GM19023 (cell line): ENCODE measurements at regions not wholly inside any gene's neighbourhood (a gene's known extent, or its start where the extent isn't known, plus 50 kb on each side); places are given as distances from the start of the nearest gene placed in this dataset.
"Not testable (repeated sequence)": the region's sequence is repeated elsewhere in the genome, so short reads cannot be mapped to it uniquely, and the experiment has no call there.

Experiments used
- ATAC-seq: cut with Tn5 transposase; IDR thresholded peaks from one replicate; pipeline ENCODE4 v1.9.1; 2021; ENCODE audit warnings: mild to moderate bottlenecking, moderate library complexity; ENCODE audit not compliant: unreplicated experiment

- no peak for ATAC-seq
Measured at GRCh38 chr3:164752812-164753211, 325.5 kb downstream of the SI start.

DNA sequence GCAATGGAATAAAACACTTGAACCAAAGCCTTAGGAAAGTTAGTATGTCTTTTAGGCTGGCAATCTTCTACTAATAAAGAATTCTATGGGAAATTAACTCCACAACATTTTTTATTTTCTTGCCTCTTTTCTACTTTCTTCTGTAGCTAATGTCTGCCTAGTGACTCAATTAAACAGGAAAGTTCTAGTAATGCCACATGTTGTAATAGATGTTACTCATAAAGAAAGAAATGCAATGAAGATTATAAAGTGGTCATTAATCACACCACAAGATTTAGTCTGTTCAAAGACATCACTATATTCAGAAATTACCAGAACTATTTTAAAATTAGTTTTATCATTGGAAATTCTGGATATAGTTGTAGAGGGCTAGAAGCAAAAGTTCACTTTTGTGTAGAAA lies 329.7 kb downstream of the SI start:
- no peak for ATAC-seq

- no peak for ATAC-seq
Measured at GRCh38 chr3:164741869-164742268, 336.4 kb downstream of the SI start.

GRCh38 chr3:164737174-164737573 lies 341.1 kb downstream of the SI start:
- no peak for ATAC-seq

- ATAC-seq = no peak
Measured at GRCh38 chr3:164732166-164732565, 346.1 kb downstream of the SI start.

GRCh38 chr3:164730815-164731360 lies 347.4 kb downstream of the SI start:
- no peak for ATAC-seq

- ATAC-seq = no peak
Measured at GRCh38 chr3:164723396-164723795, 354.9 kb downstream of the SI start.

DNA sequence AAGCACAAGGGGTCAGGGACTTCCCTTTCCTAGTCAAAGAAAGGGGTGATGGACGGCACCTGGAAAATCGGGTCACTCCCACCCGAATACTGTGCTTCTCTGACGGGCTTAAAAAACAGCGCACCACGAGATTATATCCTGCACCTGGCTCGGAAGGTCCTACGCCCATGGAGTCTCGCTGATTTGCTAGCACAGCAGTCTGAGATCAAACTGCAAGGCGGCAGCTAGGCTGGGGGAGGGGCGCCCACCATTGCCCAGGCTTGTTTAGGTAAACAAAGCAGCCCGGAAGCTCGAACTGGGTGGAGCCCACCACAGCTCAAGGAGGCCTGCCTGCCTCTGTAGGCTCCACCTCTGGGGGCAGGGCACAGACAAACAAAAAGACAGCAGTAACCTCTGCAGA lies 375.5 kb downstream of the SI start:
- not testable (repeated sequence) for ATAC-seq

- no peak for ATAC-seq
Measured at GRCh38 chr3:164687902-164688301, 390.4 kb downstream of the SI start.

DNA sequence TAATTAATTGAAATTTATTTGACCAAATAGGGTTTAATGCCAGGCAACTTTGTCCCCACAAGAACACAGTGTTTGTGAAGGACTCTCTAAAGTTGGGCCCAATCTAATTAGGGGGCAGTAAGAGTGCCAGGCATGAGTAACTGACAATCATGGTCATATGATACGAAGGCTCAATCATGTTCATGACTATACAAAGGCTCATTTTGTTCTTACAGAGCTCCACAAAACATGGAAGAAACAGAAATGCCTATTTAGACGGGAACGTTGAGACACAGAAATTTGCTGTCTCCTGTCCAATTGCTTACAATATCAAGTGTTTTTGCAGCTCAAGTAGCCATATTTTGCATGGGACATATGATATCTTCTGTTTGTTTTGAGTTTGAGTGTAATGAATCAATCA lies 391.1 kb downstream of the SI start:
- no peak for ATAC-seq

DNA sequence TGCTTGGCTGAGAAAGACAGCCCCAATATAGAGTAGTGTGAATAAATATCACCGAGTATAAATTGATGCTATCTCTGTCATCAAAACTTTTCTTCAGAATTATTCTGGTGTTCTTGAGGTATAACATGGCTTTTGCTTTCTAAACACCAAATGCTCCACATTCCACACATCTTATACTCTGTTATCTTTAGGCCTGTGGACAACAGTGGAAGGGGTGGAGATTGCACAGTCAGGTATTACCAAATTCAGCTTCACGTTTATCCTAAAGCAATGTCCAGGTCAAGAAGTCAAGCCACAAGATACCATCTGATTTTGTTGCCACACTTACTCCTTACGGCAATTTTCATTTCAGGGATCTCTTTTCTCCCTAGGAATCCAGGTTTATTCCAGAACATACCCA lies 394.8 kb downstream of the SI start:
- ATAC-seq = no peak

DNA sequence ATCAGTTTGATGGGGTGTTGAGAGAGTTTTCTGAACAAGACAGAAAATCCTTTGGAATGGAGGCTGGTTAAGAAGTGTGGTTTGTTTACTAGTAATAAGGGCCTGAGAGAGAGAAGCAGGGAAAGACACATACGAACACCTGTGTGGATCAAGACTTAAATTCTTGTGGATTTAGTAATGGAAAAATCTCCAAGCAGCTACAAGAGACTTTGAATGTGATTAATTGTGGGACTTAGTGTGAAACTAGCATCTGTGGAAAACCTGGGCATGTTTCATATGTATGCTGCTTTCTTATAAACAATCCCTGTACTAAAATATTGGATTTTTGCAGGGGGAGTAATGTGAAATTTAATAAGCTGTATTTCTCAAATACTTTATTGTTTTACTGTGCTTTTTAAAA lies 399.1 kb downstream of the SI start:
- ATAC-seq = no peak

GRCh38 chr3:164677317-164677716 lies 401.0 kb downstream of the SI start:
- no peak for ATAC-seq

DNA sequence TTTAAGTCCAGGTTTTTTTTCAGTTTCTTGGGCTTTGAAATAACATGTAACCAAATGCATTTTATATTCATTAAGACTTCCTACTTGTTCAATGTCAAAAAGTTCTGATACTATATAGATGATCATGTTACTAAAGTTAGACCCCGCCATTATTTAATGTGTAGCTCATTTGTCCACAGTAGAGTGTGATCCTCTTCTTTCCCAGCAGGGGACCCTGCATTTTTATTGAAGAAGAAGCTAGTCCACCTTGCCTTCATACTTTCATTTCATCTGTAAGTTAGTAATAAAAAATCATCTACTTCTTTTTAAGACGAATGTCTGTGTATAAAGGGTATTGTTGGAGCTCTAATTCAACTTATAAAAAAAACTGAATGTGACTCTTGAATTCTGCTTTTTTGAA lies 404.6 kb downstream of the SI start:
- ATAC-seq = no peak

DNA sequence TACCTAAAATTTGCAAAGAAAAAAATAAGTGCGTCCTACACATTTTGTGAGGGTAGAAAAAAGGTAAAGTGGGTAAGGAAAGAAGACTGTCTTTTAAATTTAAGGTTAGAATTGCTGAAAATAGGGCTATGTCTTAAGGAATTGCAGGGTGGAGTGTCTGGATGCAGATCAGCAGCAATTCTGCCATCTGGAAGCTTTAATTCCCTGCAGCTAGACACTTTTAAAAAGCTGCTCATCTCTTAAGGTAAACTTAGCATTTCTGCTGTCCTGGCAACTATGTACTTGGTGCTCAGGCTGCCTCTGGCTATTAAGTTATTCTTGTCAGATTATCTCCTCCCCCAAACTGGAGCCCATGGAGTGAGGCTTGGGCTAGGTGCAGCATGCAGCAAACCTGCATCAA lies 420.2 kb downstream of the SI start:
- no peak for ATAC-seq

GRCh38 chr3:164657631-164658030 lies 420.7 kb downstream of the SI start:
- no peak for ATAC-seq

DNA sequence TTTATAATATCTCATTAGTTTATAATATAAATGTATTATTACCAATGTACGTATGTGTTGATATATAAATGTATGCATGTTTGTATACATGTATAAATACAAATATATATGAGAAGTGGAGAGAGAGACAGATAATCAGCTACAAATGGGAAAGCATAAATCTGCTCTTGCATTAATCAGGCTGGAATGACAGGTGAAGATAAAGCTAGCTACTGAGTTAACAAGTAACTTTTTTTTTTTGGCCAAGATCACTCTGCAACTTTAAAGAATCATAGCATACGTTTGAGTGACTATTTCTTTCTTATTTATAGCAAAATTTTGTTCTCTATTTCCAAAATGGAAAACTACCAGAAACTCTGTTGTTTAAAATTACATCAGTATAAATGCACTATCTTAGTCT lies 422.8 kb downstream of the SI start:
- ATAC-seq = no peak

DNA sequence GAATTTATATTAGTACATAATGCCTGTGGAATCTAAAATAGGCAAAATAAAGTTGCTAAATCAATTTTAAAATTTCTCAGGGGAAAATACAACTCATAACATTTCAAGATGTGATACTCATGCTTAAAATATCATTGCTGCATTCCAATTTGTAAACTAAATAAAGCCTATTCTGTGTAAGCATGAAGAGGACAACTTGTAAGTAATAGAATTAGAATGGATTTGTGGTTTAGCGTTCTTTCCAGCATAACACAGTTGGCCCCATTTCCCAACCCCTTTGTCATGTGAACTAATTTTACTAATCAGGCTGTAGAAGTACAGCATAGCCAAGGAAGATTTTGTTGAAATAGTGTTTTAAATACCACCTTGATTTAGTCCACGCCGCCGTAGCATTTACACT lies 437.2 kb downstream of the SI start:
- no peak for ATAC-seq

DNA sequence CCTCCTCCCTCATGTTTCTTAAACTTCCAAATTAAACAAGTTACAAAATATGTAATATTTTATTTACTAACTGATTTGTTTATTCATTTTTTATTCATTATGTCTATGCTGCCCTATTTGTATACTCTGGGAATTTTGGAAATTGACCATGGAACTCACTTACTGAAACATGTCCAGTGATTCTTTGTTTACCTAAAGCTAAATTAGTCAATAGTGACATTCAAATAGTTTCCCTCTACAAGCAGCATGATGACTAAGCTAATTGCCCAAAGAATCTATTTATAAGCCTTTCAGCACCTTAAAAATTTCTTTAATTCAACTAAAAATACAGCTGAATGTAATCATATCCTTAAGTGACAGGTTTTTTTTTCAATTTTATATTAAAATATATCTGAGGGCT lies 437.7 kb downstream of the SI start:
- ATAC-seq = no peak

DNA sequence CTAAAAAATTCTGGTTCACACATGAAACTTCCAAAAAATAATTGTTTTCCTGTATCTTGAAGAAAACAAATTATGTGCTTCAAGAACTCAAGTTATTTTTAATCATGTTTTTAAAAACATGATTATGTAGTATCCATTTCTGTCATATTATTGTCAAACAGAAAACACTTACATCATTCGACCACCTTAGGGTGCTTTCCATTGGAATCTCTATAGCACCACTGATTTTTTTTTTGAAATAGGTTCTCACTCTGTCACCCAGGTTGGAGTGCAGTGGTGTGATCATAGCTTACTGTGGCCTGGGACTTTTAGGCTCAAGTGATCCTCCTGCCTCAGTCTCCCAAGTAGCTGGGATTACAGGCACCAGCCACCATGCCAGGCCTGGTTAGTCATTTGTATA lies 457.3 kb downstream of the SI start:
- ATAC-seq = no peak

DNA sequence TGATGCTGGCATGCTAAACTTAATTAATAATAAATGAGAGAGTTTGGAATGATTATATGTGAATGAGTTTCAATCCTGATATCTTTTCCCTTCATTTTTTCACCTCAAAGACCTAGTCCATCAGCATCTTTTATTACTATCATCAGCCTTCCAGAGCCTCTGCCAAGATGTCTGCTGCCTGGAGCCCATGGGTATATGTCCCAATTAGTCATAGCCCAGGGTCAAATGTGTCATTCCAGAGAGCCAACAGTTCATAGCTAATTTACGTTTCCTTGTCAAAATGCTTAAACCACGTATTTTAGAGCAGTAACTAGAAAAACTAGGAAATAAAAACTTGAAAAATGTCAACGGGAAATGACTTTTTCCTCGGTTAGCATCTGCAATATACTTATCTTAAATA lies 457.9 kb downstream of the SI start:
- ATAC-seq = no peak

DNA sequence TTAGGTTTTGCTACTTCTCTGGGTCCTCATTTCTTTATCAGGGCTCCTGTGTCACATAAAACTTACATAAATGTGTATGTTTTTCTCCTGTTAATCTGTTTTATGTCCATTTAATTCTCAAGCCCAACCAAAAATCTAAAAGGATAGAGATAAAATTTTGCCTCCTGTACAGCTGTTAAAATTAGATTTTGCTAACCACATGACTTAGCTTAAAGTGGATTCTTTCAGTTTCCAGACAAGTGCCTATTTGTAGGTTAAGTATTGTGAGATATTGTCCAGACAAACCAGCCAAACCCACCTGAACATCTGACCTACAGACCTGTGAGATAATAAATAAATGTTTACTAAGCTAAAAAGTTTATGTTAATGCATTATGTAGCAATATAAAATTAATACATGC lies 465.5 kb downstream of the SI start:
- no peak for ATAC-seq

DNA sequence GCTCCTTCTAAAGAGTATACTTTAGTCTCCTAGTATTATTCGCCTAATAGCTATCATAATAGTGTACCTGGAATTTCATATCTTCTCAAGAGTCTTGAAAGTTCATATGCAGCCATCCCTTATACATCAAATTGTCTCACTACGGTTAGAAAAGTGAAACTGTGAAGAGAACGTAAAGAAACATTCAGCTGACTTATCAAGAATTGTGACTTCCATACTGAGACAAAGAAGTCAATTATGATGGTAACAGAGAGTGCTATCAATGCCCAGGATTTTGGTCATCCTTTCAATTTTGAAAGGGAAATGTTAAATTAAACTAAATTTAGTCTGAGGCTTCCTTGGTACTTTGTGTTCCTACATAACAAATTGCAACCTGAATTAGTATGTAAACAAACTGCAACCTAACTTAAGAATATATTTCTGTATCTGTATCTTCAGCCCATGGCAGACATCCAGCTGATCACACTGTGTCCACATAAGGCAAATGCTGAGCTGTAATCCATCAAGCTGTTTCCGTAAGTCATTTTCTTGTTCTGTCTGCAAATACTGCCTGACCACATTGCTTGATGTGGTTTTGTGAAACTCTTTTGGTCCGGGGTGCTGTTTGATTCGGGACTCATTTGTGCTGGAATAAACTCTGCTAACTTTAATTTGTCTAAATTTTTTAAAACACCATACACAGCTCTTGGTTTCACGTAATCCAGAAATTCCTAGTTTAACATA lies 469.6 kb downstream of the SI start:
- ATAC-seq = no peak
